GM20000 (cell line): ENCODE measurements at regions not wholly inside any gene's neighbourhood (a gene's known extent, or its start where the extent isn't known, plus 50 kb on each side); places are given as distances from the start of the nearest gene placed in this dataset.

Experiments used
- DNase-seq: peaks from one replicate; pipeline ENCODE4 v3.0.0; 2012; ENCODE audit warnings: low spot score
- CTCF ChIP-seq: IDR thresholded peaks from 2 replicates; pipeline ENCODE4 v1.5.1; 2012; ENCODE audit warnings: mild to moderate bottlenecking, control low read depth; ENCODE audit errors: extremely low read depth, missing control alignments

DNA sequence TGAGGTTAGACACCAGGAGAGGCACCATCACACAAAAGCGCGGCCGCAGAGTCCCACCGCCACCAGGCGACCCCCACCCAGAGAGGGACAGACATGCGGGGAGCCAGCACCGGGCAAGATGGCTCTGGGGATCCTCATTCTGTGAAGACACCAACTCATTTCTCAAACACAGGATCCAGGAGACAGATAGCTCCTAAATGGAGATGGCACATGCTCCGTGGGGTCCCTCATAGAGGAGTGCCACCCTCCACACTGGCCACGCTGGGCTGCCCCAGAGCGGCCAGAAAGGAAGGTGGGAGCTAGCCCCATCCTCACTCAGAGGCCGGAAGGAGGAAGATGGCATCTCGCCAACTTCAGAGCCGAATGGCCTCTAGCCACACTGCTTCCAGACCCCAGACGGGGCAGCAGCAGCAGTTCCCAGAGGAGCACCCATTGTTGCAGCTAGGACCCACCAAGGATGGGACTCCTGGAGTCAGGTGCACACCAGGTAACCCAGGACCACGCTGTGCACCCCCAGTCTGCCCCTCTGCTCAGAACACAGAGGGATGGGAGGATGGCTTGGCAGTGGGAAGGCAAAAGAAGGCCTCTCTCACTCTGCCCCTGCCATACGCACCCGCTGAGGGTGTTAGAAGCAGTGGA lies 78.6 kb downstream of the ZIC5 start:
- no peak for DNase-seq
- TF ChIP-seq CTCF = no peak

GRCh38 chr13:99892196-99892613 lies 79.4 kb downstream of the ZIC5 start:
- no peak for TF ChIP-seq CTCF
- no peak for DNase-seq

GRCh38 chr13:99886706-99887105 lies 84.9 kb downstream of the ZIC5 start:
- no peak for DNase-seq
- TF ChIP-seq CTCF = no peak

GRCh38 chr13:99884913-99885312 lies 86.7 kb downstream of the ZIC5 start:
- DNase-seq = no peak
- TF ChIP-seq CTCF = no peak

GRCh38 chr13:99883805-99884204 lies 87.8 kb downstream of the ZIC5 start:
- no peak for TF ChIP-seq CTCF

GRCh38 chr13:99878921-99879610 lies 92.5 kb downstream of the ZIC5 start:
- no peak for DNase-seq
- no peak for TF ChIP-seq CTCF

More at GRCh38 chr13:99883805-99884204, 87.8 kb downstream of the ZIC5 start:
- no peak for DNase-seq

DNA sequence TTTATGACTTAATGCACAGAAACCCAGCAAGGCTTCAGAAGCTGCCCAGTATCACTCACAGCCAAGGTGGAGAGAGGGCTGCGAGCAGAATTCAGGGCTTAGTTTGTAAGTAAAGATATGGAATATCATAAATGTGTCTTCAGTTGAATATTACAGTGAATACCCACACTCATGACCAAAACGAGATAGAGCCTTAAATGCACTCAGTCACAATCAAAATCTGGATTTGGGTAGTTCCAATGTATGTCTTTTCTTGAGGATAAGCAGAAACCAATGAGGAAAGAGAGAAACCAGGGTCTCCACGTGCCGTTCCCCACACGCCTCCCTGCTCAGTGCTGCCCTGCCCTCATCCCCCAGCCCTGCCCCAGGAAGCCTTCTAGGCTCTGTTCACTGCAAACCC lies 94.9 kb downstream of the ZIC5 start:
- no peak for DNase-seq
- TF ChIP-seq CTCF = no peak
